NCI-H774 (cell line): ENCODE measurements at regions not wholly inside any gene's neighbourhood (a gene's known extent, or its start where the extent isn't known, plus 50 kb on each side); places are given as distances from the start of the nearest gene placed in this dataset.
"Not testable (repeated sequence)": the region's sequence is repeated elsewhere in the genome, so short reads cannot be mapped to it uniquely, and the experiment has no call there.

ENCODE experiments used
- DNase-seq: peaks from one replicate; lab custom pipeline; 2025; lab: John Stamatoyannopoulos, UW

DNA sequence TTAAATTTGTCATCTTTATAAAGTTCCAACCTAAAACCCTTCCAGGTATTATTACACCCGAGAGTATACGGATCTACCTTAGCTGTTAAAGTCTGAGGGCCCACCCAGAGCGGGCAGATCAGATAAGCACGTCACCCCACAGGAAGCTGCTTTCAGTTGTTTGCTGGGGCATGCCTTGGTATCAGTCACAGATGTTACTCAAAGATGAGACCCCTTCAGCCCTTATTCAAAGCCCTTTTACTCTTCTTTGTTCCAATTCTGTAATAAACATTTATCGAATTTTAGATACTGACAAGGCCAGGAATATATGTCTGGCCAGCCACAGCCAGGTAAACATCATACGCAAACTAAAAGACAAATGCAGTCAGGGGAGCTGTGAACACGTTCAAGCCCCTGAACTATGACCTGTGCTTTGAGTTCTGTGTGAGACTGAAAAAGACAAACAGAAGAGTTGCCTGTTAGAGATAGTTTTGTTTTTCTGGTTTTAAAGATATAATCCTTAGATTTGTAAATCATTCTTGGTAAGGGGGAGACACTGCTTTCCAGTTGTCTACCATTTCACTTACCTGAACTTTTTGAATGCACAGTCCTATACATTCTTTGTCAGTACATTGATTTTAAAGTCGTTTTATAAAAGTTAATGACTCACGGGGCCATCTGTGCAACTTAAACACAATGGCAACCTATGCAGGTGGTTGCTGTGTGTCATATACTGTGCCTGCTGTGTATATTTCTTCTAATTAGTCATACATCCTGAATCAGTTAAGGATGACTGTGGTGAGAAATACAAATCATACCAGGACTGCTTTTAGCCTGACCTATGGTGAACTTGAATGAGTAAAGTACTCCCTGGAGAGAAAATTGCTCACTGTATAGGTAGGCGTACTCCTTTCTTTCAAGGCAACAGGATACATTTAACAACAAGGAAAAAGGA lies 100.5 kb upstream of the ITPRID2 start:
- no peak for DNase-seq

GRCh38 chr2:181792906-181793305 lies 98.6 kb upstream of the ITPRID2 start:
- no peak for DNase-seq

- DNase-seq: no peak
Observed at GRCh38 chr2:181798022-181798421, 93.5 kb upstream of the ITPRID2 start.

DNA sequence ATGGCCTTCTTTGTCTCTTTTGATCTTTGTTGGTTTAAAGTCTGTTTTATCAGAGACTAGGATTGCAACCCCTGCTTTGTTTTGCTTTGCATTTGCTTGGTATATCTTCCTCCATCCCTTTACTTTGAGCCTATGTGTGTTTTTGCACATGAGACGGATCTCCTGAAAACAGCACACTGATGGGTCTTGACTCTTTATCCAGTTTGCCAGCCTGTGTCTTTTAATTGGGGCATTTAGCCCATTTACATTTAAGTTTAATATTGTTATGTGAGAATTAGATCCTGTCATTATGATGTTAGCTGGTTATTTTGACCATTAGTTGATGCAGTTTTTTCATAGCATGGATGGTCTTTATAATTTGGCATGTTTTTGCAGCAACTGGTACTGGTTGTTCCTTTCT lies 89.2 kb upstream of the ITPRID2 start:
- not testable (repeated sequence) for DNase-seq

DNA sequence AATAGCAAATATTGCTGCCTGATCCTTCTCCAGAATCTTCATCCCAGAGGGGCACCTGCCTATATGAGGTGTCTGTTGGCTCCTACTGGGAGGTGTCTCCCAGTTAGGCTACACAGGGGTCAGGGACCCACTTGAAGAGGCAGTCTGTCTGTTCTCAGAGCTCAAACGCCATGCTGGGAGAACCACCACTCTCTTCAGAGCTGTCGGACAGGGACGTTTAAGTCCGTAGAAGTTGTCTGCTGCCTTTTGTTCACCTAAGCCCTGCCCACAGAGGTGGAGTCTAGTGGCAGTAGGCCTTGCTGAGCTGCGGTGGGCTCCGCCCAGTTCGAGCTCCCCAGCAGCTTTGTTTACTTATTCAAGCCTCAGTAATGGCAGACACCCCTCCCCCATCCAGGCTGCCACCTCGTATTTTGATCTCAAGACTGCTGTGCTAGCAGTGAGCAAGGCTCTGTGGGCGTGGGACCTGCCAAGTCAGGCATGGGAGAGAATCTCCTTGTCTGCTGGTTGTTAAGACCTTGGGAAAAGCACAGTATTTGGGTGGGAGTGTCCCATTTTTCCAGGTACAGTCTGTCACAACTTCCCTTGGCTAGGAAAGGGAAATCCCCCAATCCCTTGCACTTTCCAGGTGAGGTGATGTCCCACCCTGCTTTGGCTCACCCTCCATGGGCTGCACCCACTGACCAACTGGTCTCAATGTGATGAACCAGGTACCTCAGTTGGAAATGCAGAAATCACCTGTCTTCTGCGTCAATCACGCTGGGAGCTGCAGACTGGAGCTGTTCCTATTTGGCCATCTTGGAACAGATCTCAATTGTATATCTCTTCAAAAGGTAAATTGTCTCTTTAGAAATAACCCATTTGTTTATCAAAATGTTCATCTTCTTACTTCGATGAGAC lies 87.4 kb upstream of the ITPRID2 start:
- not testable (repeated sequence) for DNase-seq

GRCh38 chr2:181805228-181806038 lies 86.1 kb upstream of the ITPRID2 start:
- no peak for DNase-seq

GRCh38 chr2:181806039-181806392 lies 85.5 kb upstream of the ITPRID2 start:
- no peak for DNase-seq

GRCh38 chr2:181807526-181807925 lies 84.0 kb upstream of the ITPRID2 start:
- no peak for DNase-seq

GRCh38 chr2:181810823-181811695 lies 80.5 kb upstream of the ITPRID2 start:
- DNase-seq: peak; percentile 59

GRCh38 chr2:181812106-181812743 lies 79.3 kb upstream of the ITPRID2 start:
- no peak for DNase-seq

GRCh38 chr2:181814057-181814491 lies 77.5 kb upstream of the ITPRID2 start:
- no peak for DNase-seq

GRCh38 chr2:181817509-181817908 lies 74.0 kb upstream of the ITPRID2 start:
- DNase-seq: no peak

DNA sequence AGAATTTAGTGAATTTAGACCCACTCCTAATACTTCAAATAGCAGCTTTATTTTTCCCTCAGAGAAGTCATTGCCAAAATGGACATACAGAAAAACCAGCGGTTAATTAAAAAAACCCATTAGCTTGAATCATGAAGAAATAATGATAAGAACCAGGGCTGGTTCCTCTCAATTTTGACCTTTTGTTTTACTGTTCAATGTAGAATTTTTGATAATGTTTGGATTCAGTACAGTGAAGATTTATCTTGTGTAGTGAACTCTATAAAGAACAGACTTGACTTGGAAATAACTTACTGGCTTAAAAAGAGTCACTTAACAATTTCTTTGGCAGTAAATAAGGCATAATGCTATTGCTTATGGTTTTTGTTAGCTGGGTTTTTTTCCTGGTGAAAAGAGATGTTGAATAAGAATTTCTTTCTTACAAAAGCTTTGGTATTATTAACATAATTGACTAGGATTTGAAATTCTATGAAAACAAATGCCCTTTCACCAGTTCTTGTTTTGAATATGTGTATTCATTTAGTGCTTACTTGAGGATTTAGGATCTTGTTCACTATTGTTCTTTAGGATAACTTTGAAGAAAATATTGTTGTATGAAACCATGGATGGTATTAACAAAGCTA lies 73.4 kb upstream of the ITPRID2 start:
- DNase-seq: no peak

DNA sequence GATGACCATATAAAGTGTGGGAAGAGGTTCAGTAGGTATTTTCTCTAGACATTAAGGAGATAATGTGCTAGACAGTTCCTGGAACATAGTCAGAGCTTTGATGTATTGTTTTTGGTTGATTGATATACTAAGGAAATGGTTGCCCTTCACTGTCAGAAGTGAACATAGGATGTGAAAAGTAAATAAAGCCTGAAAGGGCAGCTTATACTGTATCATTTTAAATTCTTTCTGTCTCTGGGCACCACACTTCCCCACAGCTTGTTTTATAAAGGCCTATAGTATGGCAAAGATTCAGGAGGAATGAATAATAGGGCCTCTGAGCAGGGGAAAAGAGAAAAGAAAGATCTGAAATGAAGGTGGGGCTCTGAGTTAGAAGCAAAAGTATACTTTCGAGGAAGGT lies 72.7 kb upstream of the ITPRID2 start:
- no peak for DNase-seq

- no peak for DNase-seq
Observed at GRCh38 chr2:181821049-181821448, 70.5 kb upstream of the ITPRID2 start.

DNA sequence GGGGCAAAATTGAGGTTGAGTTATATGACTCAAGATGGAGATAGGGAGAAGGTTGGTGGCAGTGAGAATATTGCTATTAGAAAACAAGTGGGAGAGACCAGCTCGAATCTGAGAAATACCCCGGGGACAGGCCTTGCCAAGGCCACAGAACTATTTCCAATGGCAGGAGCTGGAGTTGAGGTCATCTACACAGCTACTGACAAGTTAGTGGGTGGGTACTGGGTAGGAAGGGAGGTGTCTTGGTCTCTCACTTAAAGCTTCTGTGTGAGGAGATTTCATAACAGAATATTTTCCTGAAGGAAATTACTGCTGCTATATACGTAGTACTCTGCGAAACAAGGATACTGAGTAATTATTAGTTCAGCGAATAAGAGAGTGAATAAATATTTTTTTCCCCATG lies 69.4 kb upstream of the ITPRID2 start:
- no peak for DNase-seq

- no peak for DNase-seq
Observed at GRCh38 chr2:181823405-181823804, 68.1 kb upstream of the ITPRID2 start.

GRCh38 chr2:181828122-181828705 lies 63.3 kb upstream of the ITPRID2 start:
- no peak for DNase-seq

- DNase-seq: no peak
Observed at GRCh38 chr2:181829230-181829629, 62.3 kb upstream of the ITPRID2 start.

DNA sequence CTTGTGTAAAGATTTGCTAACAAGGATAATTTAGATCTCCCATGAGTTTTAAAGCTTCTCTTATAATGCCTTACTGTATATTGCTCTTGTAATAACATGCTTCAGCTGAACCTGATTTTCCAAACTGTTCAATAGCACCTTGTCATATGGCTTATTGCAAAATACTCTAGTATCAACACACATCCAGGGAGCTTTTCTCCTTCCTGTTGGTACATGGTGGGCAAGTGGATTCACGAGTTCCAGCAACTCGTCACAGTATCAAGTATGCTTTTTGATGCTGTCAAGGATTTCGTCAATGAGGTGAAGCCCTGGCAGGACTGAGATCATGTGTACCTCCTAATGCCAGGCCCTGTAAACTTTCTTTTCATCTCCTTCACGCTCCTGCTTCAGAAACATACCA lies 59.5 kb upstream of the ITPRID2 start:
- DNase-seq: no peak
